Mammary epithelial cell (primary cell): ENCODE measurements at regions not wholly inside any gene's neighbourhood (a gene's known extent, or its start where the extent isn't known, plus 50 kb on each side); places are given as distances from the start of the nearest gene placed in this dataset.

Experiments
- CTCF ChIP-seq, 2 donors: IDR thresholded peaks in 1 of 2; conservative IDR thresholded peaks in 1 of 2; 2 replicates each; pipeline ENCODE4 v1.5.1; 2011 to 2012; ENCODE audit warnings: inconsistent platforms in 2 of 2, low read length in 2 of 2, mild to moderate bottlenecking in 2 of 2, control low read depth in 1 of 2, low read depth in 1 of 2; ENCODE audit not compliant: insufficient read depth in 1 of 2; ENCODE audit errors: extremely low read depth in 1 of 2
- EZH2 ChIP-seq: IDR thresholded peaks from 2 replicates; pipeline ENCODE4 v1.6.1; 2012; ENCODE audit warnings: low read length, inconsistent platforms, borderline replicate concordance

GRCh38 chr2:13968811-13969210 lies 663.7 kb upstream of the LRATD1 start:
- TF ChIP-seq EZH2 (no peak), CTCF (conservative IDR thresholded peaks at IDR 0.05 in 1 of 2, IDR thresholded peaks at IDR 0.05 in 1 of 2; ENCODE audit: extremely low read depth in 1 of 2, insufficient read depth in 1 of 2, low read depth in 1 of 2, low read length in 2 of 2) (no peak)
